ENCODE measurements at regions not wholly inside any gene's neighbourhood (a gene's known extent, or its start where the extent isn't known, plus 50 kb on each side); places are given as distances from the start of the nearest gene placed in this dataset.
"Not testable (repeated sequence)": the region's sequence is repeated elsewhere in the genome, so short reads cannot be mapped to it uniquely, and the experiment has no call there.

DNA sequence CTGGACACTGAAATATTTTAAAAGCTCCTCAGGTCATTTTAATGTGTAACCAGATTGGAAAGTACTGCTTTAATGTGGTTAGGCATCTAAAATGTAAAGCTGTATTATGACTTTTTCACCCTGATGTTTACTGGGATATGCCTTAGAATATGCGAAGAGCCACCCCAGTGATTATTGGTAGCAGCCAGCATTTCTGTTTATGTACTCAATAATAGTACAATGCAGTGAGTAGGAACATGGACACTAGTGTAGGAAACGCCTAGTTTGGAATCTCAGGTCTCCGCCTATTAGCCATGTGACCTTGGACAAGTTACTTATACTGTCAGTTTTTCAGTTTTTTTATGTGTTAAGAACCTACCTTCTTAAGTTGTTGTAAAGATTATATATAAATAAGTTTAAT lies 446.0 kb upstream of the PITX2 start (continued):
- TF ChIP-seq, protein P1, sequence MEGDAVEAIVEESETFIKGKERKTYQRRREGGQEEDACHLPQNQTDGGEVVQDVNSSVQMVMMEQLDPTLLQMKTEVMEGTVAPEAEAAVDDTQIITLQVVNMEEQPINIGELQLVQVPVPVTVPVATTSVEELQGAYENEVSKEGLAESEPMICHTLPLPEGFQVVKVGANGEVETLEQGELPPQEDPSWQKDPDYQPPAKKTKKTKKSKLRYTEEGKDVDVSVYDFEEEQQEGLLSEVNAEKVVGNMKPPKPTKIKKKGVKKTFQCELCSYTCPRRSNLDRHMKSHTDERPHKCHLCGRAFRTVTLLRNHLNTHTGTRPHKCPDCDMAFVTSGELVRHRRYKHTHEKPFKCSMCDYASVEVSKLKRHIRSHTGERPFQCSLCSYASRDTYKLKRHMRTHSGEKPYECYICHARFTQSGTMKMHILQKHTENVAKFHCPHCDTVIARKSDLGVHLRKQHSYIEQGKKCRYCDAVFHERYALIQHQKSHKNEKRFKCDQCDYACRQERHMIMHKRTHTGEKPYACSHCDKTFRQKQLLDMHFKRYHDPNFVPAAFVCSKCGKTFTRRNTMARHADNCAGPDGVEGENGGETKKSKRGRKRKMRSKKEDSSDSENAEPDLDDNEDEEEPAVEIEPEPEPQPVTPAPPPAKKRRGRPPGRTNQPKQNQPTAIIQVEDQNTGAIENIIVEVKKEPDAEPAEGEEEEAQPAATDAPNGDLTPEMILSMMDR (IDR thresholded peaks at IDR 0.05; ENCODE audit: low read depth, low read length, missing input control), result no peak
- no peak for TF ChIP-seq GABPA (IDR thresholded peaks at IDR 0.05 in 1 of 2, conservative IDR thresholded peaks at IDR 0.05 in 1 of 2)
- TF ChIP-seq RXRA (IDR thresholded peaks at IDR 0.05), result no peak
- no peak for TF ChIP-seq FOXA1 (IDR thresholded peaks at IDR 0.05)
- no peak for TF ChIP-seq EGR1 (IDR thresholded peaks at IDR 0.05; ENCODE audit: low read depth in 2 of 2)
- no peak for TF ChIP-seq HNF4A (conservative IDR thresholded peaks at IDR 0.05)
- TF ChIP-seq TAF1 (conservative IDR thresholded peaks at IDR 0.05), result no peak
- TF ChIP-seq NR2F2 (IDR thresholded peaks at IDR 0.05), result no peak
- TF ChIP-seq, protein P2, sequence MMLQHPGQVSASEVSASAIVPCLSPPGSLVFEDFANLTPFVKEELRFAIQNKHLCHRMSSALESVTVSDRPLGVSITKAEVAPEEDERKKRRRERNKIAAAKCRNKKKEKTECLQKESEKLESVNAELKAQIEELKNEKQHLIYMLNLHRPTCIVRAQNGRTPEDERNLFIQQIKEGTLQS (IDR thresholded peaks at IDR 0.05), result no peak
- no peak for TF ChIP-seq RAD21 (IDR thresholded peaks at IDR 0.05)
- no peak for TF ChIP-seq YY1 (IDR thresholded peaks at IDR 0.05)
- no peak for TF ChIP-seq JUND (IDR thresholded peaks at IDR 0.05)
- no peak for TF ChIP-seq SP1 (IDR thresholded peaks at IDR 0.05)
- TF ChIP-seq HNF4G (IDR thresholded peaks at IDR 0.05), result no peak

GRCh38 chr4:111070390-111070789 lies 447.5 kb upstream of the PITX2 start:
- WGBS, result 67% methylated on average over 4 of the region's 4 CpGs
- H3K27ac ChIP-seq (ENCODE audit: low read depth in 1 of 2, low read length in 2 of 2), result no peak overlapping the region
- H3K9me3 ChIP-seq (ENCODE audit: control insufficient read depth in 4 of 4, low read length in 3 of 4), result peaks cover 0 to 3% (median 0%) of the 10 kb centered on the region in 4 donors
- no peak overlapping the region for H3K9ac ChIP-seq (ENCODE audit: low read depth in 1 of 2, low read length in 2 of 2)
- no peaks in the 10 kb centered on the region for H3K27me3 ChIP-seq (ENCODE audit: control insufficient read depth in 4 of 4, insufficient read depth in 4 of 4, low read length in 3 of 4)
- no peak for TF ChIP-seq TAF1 (conservative IDR thresholded peaks at IDR 0.05)
- H3K4me3 ChIP-seq (ENCODE audit: low read depth in 1 of 3, low read length in 3 of 3), result no peak overlapping the region
- DNase-seq (ENCODE audit: low spot score), result no peak
- no peaks in the 10 kb centered on the region for H3K36me3 ChIP-seq (ENCODE audit: control insufficient read depth in 4 of 4, insufficient read depth in 3 of 4, low read depth in 1 of 4, low read length in 3 of 4)
- no peaks in the 10 kb centered on the region for H3K4me1 ChIP-seq (ENCODE audit: control insufficient read depth in 4 of 4, insufficient read depth in 4 of 4, low read length in 3 of 4)

GRCh38 chr4:111074523-111075114 lies 451.7 kb upstream of the PITX2 start:
- no peaks in the 10 kb centered on the region for H3K4me1 ChIP-seq (ENCODE audit: control insufficient read depth in 4 of 4, insufficient read depth in 4 of 4, low read length in 3 of 4)
- H3K27ac ChIP-seq (ENCODE audit: low read depth in 1 of 2, low read length in 2 of 2), result no peak overlapping the region
- 77% methylated on average over 12 of the region's 12 CpGs for WGBS
- no peak overlapping the region for H3K4me3 ChIP-seq (ENCODE audit: low read depth in 1 of 3, low read length in 3 of 3)
- no peak for TF ChIP-seq FOXA1 (IDR thresholded peaks at IDR 0.05)
- TF ChIP-seq, protein P3, sequence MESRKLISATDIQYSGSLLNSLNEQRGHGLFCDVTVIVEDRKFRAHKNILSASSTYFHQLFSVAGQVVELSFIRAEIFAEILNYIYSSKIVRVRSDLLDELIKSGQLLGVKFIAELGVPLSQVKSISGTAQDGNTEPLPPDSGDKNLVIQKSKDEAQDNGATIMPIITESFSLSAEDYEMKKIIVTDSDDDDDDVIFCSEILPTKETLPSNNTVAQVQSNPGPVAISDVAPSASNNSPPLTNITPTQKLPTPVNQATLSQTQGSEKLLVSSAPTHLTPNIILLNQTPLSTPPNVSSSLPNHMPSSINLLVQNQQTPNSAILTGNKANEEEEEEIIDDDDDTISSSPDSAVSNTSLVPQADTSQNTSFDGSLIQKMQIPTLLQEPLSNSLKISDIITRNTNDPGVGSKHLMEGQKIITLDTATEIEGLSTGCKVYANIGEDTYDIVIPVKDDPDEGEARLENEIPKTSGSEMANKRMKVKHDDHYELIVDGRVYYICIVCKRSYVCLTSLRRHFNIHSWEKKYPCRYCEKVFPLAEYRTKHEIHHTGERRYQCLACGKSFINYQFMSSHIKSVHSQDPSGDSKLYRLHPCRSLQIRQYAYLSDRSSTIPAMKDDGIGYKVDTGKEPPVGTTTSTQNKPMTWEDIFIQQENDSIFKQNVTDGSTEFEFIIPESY (IDR thresholded peaks at IDR 0.05), result no peak
- TF ChIP-seq, protein P4, sequence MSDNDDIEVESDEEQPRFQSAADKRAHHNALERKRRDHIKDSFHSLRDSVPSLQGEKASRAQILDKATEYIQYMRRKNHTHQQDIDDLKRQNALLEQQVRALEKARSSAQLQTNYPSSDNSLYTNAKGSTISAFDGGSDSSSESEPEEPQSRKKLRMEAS (IDR thresholded peaks at IDR 0.05), result no peak
- TF ChIP-seq FOXA2 (IDR thresholded peaks at IDR 0.05), result no peak
- TF ChIP-seq YY1 (IDR thresholded peaks at IDR 0.05), result no peak
- TF ChIP-seq RAD21 (IDR thresholded peaks at IDR 0.05), result no peak
- no peak for TF ChIP-seq SP1 (IDR thresholded peaks at IDR 0.05)
- TF ChIP-seq REST (IDR thresholded peaks at IDR 0.05), result no peak
- no peaks in the 10 kb centered on the region for H3K36me3 ChIP-seq (ENCODE audit: control insufficient read depth in 4 of 4, insufficient read depth in 3 of 4, low read depth in 1 of 4, low read length in 3 of 4)
- H3K9me3 ChIP-seq (ENCODE audit: control insufficient read depth in 4 of 4, low read length in 3 of 4), result peaks cover 0 to 3% (median 0%) of the 10 kb centered on the region in 4 donors
- no peak overlapping the region for H3K9ac ChIP-seq (ENCODE audit: low read depth in 1 of 2, low read length in 2 of 2)
- DNase-seq (ENCODE audit: low spot score), result no peak
- no peaks in the 10 kb centered on the region for H3K27me3 ChIP-seq (ENCODE audit: control insufficient read depth in 4 of 4, insufficient read depth in 4 of 4, low read length in 3 of 4)

DNA sequence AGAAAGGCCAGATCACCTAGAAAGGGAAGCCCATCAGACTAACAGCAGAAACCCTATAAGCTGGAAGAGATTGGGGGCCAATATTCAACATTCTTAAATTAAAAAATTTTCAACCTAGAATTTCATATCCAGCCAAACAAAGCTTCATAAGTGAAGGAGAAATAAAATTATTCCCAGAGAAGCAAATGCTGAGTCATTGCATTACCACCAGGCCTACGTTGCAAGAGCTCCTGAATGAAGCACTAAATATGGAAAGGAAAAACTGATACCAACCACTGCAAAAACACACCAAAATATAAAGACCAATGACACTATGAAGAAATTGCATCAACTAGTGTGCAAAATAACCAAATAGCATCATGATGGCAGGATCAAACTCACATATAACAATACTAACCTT lies 453.4 kb upstream of the PITX2 start:
- not testable (repeated sequence) for H3K27me3 ChIP-seq (ENCODE audit: control insufficient read depth in 4 of 4, insufficient read depth in 4 of 4, low read length in 3 of 4); H3K4me3 ChIP-seq (ENCODE audit: low read depth in 1 of 3, low read length in 3 of 3); H3K9ac ChIP-seq (ENCODE audit: low read depth in 1 of 2, low read length in 2 of 2); H3K27ac ChIP-seq (ENCODE audit: low read depth in 1 of 2, low read length in 2 of 2); H3K4me1 ChIP-seq (ENCODE audit: control insufficient read depth in 4 of 4, insufficient read depth in 4 of 4, low read length in 3 of 4); DNase-seq (ENCODE audit: low spot score); H3K9me3 ChIP-seq (ENCODE audit: control insufficient read depth in 4 of 4, low read length in 3 of 4); H3K36me3 ChIP-seq (ENCODE audit: control insufficient read depth in 4 of 4, insufficient read depth in 3 of 4, low read depth in 1 of 4, low read length in 3 of 4)
- WGBS, result 54% methylated on average over 1 of the region's 1 CpG

Measured in liver (tissue), 8 donors.